ENCODE measurements at regions not wholly inside any gene's neighbourhood (a gene's known extent, or its start where the extent isn't known, plus 50 kb on each side); places are given as distances from the start of the nearest gene placed in this dataset.

DNA sequence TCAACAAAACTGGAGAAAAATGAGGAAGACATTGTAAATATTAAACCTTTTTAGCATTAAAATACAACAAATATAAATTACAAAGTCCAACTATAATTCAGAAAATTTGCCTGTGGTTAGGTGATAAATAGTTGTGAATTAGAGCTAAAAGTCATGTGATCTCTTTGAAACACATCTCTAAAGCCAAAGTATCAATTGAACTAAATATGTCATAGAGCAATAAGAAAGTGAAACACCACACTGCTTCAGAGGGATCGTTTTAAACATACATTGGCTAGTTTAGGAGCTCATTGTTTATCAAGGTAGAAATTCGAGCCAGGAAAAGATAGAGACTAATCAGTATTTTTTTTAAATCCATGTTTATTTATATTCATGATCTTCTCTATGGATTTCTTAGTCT, 606.3 kb upstream of the ITGA1 start:
- TF ChIP-seq, protein P1, sequence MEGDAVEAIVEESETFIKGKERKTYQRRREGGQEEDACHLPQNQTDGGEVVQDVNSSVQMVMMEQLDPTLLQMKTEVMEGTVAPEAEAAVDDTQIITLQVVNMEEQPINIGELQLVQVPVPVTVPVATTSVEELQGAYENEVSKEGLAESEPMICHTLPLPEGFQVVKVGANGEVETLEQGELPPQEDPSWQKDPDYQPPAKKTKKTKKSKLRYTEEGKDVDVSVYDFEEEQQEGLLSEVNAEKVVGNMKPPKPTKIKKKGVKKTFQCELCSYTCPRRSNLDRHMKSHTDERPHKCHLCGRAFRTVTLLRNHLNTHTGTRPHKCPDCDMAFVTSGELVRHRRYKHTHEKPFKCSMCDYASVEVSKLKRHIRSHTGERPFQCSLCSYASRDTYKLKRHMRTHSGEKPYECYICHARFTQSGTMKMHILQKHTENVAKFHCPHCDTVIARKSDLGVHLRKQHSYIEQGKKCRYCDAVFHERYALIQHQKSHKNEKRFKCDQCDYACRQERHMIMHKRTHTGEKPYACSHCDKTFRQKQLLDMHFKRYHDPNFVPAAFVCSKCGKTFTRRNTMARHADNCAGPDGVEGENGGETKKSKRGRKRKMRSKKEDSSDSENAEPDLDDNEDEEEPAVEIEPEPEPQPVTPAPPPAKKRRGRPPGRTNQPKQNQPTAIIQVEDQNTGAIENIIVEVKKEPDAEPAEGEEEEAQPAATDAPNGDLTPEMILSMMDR (IDR thresholded peaks at IDR 0.05; ENCODE audit: low read depth, low read length), result no peak
- no peak overlapping the region for H3K4me3 ChIP-seq (replicated peaks in 1 of 2; ENCODE audit: low read depth in 2 of 2, low read length in 2 of 2)
- no peak for DNase-seq (ENCODE audit: low read depth in 2 of 2)

- H3K4me3 ChIP-seq (replicated peaks in 1 of 2; ENCODE audit: low read depth in 2 of 2, low read length in 2 of 2), result no peak overlapping the region
- TF ChIP-seq, protein P1 (IDR thresholded peaks at IDR 0.05; ENCODE audit: low read depth, low read length), result no peak
- no peak for DNase-seq (ENCODE audit: low read depth in 2 of 2)
Observed at GRCh38 chr5:52190737-52191136, 597.0 kb upstream of the ITGA1 start.

- TF ChIP-seq, protein P1 (IDR thresholded peaks at IDR 0.05; ENCODE audit: low read depth, low read length), result no peak
- DNase-seq (ENCODE audit: low read depth in 2 of 2), result no peak
- no peak overlapping the region for H3K4me3 ChIP-seq (replicated peaks in 1 of 2; ENCODE audit: low read depth in 2 of 2, low read length in 2 of 2)
Observed at GRCh38 chr5:52199833-52200232, 587.9 kb upstream of the ITGA1 start.

- DNase-seq (ENCODE audit: low read depth in 2 of 2), result no peak
Observed at GRCh38 chr5:52202256-52202655, 585.5 kb upstream of the ITGA1 start.

GRCh38 chr5:52204310-52204709, 583.4 kb upstream of the ITGA1 start:
- no peak for DNase-seq (ENCODE audit: low read depth in 2 of 2)
- TF ChIP-seq, protein P1 (IDR thresholded peaks at IDR 0.05; ENCODE audit: low read depth, low read length), result no peak
- no peak overlapping the region for H3K4me3 ChIP-seq (replicated peaks in 1 of 2; ENCODE audit: low read depth in 2 of 2, low read length in 2 of 2)

More at GRCh38 chr5:52202256-52202655, 585.5 kb upstream of the ITGA1 start:
- TF ChIP-seq, protein P1 (IDR thresholded peaks at IDR 0.05; ENCODE audit: low read depth, low read length), result no peak
- no peak overlapping the region for H3K4me3 ChIP-seq (replicated peaks in 1 of 2; ENCODE audit: low read depth in 2 of 2, low read length in 2 of 2)
